GM12873 (cell line): ENCODE measurements at regions not wholly inside any gene's neighbourhood (a gene's known extent, or its start where the extent isn't known, plus 50 kb on each side); places are given as distances from the start of the nearest gene placed in this dataset.

Experiments
- TF ChIP-seq, protein P1 (sequence below): IDR thresholded peaks from 2 replicates; pipeline ENCODE4 v1.5.1; 2012; ENCODE audit warnings: low read depth, mild to moderate bottlenecking, moderate library complexity, low read length, control low read depth; ENCODE audit not compliant: insufficient read depth; ENCODE audit errors: missing control alignments

- TF ChIP-seq, protein P1, sequence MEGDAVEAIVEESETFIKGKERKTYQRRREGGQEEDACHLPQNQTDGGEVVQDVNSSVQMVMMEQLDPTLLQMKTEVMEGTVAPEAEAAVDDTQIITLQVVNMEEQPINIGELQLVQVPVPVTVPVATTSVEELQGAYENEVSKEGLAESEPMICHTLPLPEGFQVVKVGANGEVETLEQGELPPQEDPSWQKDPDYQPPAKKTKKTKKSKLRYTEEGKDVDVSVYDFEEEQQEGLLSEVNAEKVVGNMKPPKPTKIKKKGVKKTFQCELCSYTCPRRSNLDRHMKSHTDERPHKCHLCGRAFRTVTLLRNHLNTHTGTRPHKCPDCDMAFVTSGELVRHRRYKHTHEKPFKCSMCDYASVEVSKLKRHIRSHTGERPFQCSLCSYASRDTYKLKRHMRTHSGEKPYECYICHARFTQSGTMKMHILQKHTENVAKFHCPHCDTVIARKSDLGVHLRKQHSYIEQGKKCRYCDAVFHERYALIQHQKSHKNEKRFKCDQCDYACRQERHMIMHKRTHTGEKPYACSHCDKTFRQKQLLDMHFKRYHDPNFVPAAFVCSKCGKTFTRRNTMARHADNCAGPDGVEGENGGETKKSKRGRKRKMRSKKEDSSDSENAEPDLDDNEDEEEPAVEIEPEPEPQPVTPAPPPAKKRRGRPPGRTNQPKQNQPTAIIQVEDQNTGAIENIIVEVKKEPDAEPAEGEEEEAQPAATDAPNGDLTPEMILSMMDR: no peak
Observed at GRCh38 chr13:30134578-30134977, 172.8 kb downstream of the KATNAL1 start.

- TF ChIP-seq, protein P1: no peak
Observed at GRCh38 chr13:30133996-30134395, 173.4 kb downstream of the KATNAL1 start.

- TF ChIP-seq, protein P1: no peak
Observed at GRCh38 chr13:30133554-30133912, 173.8 kb downstream of the KATNAL1 start.

- TF ChIP-seq, protein P1: peak; percentile 87
Observed at GRCh38 chr13:30132623-30133553, 174.5 kb downstream of the KATNAL1 start.

DNA sequence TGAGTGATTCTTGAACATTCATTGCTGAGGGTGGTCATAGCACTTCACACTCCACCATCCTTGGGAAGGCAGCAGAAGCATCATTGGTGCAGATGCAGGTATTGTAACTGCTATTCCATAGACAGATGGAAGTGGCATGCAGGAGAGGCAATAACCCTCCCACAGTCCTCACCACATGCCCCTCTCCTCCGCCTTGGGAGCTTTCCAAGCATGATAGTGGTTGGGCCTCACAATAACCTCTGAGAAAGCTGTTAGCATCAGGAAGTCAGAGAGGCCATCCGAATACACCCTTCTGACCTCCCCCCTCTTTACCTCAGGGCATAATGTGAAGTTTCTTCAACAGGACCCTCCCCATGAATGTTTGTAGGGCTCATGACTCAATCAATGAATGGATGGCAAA, 177.9 kb downstream of the KATNAL1 start:
- TF ChIP-seq, protein P1: no peak

DNA sequence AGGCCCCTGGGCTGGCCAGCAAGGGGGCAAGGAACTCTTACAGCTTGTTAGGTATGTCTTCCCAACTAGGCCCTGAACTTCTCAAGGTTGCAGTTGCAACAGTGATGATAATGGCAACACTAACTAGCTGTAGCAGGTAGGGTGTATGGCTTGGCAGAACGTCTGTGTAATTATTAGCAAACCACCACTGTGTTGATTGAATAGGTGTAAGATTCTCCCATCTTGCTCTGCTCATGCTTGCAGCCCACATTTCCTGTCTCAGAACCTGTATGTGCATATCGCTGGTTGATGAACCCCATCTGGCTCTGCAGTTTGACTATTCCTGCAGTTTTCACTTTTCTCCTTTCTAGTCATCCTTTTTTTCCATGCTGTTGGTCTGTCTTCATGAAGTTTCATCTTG, 178.8 kb downstream of the KATNAL1 start:
- TF ChIP-seq, protein P1: no peak

- TF ChIP-seq, protein P1: no peak
Observed at GRCh38 chr13:30128095-30128494, 179.3 kb downstream of the KATNAL1 start.
